HG02870 (cell line): ENCODE measurements at regions not wholly inside any gene's neighbourhood (a gene's known extent, or its start where the extent isn't known, plus 50 kb on each side); places are given as distances from the start of the nearest gene placed in this dataset.

ENCODE experiments used
- ATAC-seq: cut with Tn5 transposase; IDR thresholded peaks from one replicate; pipeline ENCODE4 v1.9.1; 2021; ENCODE audit warnings: mild to moderate bottlenecking, moderate library complexity; ENCODE audit not compliant: unreplicated experiment

DNA sequence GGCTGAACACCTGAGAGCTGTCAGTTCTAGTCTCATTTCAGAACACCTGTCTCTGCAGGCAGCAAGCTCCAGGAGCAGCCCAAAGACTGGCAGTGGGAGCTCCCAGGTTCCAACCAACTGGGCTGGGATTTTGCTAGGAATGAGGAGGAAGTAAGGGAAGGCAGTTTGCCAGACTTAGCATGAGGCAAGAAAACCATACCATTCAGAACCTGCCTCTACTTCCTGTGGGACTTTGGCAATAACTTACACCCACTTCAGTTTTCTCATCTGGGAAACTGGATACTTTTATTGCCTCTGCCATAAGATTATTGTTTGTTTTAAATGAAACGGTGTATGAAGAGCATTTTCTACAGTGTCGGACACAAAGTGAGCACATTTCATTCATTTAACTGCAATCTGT is 363.7 kb upstream of the ISX start:
- no peak for ATAC-seq

DNA sequence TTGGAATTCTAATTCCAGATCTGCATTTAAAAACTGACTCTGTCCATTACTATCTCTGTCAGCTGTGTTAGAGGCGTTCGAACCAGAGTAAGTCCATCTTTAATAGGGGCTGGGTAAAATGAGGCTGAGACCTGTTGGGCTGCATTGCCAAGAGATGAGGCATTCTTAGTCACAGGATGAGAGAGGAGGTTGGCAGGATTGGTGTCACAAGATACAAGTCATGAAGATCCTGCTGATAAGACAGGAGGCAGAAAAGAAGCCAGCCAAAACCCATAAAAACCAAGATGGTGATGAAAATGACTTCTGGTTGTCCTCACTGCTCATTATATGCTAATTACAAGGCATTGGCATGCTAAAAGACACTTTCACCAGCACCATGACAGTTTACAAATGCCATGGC is 356.3 kb upstream of the ISX start:
- ATAC-seq, result no peak

- ATAC-seq, result no peak
Measured at GRCh38 chr22:34722901-34723300, 343.1 kb upstream of the ISX start.

GRCh38 chr22:34736081-34736480 is 329.9 kb upstream of the ISX start:
- ATAC-seq, result no peak

DNA sequence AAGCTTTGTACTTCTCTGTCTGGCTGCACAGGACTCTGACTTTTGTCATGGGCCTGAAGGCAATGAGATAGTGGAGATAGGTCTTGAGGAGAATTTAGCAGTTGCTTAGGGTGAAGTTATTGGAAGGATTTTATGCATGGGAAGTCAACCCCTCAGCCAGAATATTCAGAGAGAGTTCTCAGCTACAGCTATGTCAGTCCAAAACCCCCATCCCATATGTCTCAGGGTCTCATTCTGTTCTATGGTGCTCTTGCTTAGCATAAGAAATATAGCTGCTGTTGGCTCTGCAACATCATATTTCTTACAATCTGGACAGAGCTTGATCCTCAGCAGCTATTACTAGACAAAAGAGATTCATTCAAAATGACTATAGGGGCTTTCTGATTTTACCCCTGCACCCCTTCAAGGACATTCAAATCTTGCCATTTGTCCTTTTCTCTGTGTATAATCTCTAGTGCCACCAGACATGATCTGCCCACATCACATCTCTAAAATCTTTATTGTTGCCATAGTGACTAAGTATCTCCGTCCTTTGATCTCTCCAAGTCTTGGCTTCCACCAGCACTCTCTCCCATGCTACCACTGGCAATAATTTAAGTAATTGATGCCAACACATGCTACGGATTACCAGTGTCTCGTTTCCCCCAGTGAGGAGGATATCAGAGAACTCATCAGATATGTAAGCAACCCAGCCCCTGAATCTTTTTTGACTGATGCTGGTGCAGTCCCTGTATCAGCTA is 327.1 kb upstream of the ISX start:
- no peak for ATAC-seq

DNA sequence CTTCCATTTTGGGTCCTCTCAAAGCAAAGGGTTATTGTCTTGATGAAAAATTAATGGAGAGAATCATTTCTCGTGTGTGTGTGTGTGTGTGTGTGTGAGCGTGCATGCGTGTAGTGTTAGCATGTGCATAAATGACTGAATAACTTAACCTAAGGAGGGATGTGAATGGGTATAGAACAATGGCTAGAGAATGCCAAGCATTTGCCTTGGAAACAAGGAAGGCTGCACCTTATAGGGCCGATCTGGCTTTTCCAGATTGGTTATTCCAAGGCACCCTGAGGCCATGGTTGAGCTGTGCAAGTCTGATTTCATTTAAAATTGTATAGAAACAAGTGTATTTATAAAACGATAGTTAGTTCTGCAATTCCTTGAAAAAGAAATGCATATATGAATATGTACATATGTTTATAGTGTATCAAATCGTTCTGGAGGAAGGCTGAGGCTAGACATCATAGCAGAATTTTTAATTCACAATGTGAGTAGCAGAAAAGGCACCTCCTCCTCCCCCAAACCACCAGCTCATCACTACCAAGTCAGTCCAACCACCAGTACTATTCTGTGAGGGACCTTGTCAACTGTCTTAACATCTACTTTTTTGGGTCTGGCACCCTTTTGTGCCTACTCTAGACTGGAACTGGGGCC is 322.7 kb upstream of the ISX start:
- ATAC-seq, result no peak

DNA sequence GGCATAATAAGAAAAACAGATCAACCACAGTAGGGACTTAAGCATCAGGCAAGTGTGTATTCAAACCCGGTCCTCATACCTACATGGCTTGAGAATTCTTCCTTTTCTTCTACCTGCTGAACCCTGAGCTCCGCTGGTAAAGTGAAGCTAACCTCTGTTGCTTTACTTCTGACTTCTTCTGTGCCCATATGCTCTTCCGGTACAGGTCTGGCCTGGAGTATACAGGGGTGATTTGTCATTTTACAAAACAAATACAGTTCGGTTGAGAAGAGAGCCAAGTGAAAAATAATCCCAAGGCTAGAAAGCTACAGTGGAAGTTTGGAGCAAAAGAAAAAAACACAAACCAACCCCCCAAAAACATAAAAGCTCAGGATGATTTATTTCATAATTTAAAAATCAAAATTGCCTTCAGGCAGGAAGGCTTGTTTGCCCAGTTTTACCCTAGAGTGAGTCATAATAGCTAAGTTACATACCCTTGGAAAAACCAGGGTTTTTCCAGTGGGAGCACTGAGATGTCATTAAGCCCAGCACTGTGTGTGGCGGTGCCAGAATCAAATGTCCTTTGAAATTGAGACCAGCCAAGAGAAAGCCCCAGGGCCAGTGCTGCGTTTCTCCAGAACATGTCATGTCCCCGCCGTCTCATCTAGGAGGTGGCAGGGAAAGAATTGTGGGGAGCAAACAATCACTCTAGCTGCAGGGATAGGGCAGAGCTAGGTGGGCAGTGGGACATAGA is 305.5 kb upstream of the ISX start:
- no peak for ATAC-seq

DNA sequence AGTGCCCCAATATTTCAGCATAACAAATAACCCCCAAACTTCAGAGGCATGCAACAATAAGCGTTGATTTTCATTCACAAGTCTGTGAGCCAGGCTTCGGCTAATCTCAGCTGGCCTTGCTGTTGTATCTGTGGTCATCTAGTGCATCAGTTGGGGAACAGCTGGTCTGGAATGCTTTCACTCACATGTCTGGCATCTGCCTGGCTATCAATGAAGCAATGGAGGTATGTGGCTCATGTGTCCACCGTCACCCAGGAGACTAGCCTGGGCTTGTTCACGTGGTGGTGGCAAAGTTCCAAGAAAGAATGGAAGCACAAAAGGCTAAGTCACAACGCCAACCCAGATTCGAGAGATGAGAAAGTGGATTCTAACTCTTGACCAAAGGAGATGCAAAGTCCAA is 304.8 kb upstream of the ISX start:
- ATAC-seq, result no peak

DNA sequence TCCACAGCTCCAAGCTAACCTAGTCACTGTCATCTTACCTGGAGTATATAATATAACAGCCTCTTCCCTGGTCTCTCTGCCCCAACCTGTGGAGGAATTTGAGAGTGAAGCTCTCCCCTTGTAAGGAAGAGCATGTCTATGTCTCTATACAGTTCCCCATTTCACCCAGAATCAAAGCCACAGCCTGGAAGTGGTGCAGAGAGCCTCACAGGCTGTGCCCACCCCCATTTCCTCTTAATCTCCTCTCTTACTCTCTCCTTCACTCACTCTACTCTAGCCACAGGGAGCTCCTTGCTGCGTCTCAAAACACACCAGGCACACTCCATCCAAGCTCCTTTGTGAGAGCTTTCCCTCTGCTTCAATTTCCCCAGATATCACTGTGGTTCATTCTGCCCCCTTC is 302.5 kb upstream of the ISX start:
- ATAC-seq, result no peak

DNA sequence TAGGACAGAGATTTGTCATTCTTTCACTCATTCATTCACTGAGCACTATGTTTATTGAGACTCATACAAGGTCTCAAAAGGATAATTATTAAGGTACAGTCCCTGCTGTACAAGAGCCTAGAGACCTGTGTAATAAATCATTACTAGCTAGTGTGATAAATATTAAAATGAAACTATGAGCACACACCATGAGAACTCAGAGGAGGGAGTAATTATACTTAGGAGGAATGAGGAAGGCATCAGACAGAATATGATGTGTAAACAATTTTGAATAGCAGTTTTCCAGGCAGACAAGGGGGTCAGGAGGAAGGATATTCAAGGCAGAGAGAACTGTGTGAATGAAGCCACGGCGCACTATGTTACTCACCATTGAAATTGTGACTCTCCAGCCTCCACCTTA is 300.8 kb upstream of the ISX start:
- ATAC-seq, result no peak

- ATAC-seq, result no peak
Measured at GRCh38 chr22:34769361-34769760, 296.6 kb upstream of the ISX start.

GRCh38 chr22:34776817-34777216 is 289.1 kb upstream of the ISX start:
- ATAC-seq, result no peak

- ATAC-seq, result no peak
Measured at GRCh38 chr22:34781681-34782080, 284.3 kb upstream of the ISX start.

GRCh38 chr22:34783436-34783835 is 282.5 kb upstream of the ISX start:
- ATAC-seq, result no peak

DNA sequence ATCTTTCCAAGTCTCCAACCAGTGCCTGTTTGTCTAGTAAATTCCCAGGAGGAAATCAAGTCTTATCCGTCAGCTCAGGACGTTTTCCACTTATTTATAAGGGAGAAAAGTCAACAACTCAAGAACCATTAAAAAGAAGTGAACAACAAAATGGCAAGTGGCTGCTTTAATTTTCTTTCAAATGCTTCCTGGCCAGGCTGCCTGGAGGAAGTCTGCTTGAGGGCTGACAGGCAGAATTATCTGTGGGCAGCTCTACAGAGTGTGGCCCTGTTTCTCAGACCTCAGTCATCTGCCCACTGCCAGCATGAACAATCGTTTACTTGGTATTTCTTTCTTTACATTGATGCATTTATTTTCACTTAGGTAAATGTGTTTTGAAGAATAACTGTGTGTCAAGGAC is 281.9 kb upstream of the ISX start:
- ATAC-seq, result no peak

DNA sequence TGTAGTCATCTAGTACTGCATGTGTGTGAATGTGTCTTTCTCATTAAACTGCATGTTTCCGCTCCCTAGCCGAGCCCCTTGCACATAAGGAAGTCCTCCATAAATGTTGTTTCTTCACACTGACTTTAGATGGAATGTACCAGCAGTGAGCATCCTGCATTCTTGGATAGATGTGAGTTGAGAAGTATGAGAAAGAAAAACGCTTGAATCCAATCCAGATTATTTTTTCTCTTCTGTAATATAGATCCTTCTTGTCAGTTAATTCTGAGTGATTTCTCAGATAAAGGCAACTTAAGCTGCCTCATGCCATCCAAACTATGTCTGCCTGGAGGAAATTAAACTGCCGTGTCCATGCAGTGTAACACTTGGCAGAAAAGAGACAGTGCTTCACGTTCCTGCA is 268.1 kb upstream of the ISX start:
- ATAC-seq, result no peak

DNA sequence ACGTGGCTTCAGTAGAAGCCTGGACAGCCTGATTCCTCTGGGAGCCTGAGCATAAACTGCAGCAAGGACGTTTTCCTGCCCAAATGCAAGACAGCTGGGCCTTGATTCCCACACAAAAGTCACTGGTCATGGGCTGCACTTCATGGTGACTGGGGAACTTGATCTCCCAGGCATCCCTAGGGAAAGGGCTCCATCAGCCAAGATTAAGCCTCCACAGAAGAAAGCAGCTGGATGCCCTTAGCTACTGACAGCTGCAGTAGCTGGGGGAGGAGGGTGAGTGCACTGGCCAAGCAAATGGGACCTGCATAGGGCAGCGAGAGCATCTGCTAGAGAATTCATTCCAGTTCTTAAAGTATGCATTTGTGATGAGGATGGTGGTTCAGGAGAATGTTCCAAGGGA is 267.4 kb upstream of the ISX start:
- no peak for ATAC-seq

GRCh38 chr22:34800260-34800980 is 265.5 kb upstream of the ISX start:
- no peak for ATAC-seq

DNA sequence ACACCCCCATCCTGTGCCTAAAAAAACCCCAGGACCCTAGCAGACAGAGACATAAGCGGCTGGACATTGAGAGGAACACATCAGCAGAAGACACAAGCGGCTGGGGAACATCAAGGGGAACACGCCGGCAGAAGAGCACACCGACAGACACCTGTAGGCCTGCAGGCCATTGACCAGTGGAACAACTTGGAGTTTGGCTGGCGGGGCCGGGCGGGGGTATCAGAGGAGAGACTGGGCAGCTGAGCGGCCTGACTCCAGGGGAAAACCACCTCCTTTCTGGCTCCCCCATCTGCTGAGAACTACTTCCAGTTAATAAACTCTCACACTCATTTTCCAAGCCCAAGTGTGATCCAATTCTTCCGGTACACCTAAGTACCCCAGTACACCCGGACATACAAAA is 264.7 kb upstream of the ISX start:
- no peak for ATAC-seq

GRCh38 chr22:34804091-34804490 is 261.9 kb upstream of the ISX start:
- ATAC-seq, result no peak

GRCh38 chr22:34804604-34805003 is 261.4 kb upstream of the ISX start:
- ATAC-seq, result no peak

- ATAC-seq, result no peak
Measured at GRCh38 chr22:34805771-34806170, 260.2 kb upstream of the ISX start.
